ENCODE measurements at regions not wholly inside any gene's neighbourhood (a gene's known extent, or its start where the extent isn't known, plus 50 kb on each side); places are given as distances from the start of the nearest gene placed in this dataset.
"Not testable (repeated sequence)": the region's sequence is repeated elsewhere in the genome, so short reads cannot be mapped to it uniquely, and the experiment has no call there.

GRCh38 chr6:127406722-127407121, 52.5 kb downstream of the KIAA0408 start:
- DNase-seq (ENCODE audit: low read depth, low spot score); H4K20me1 ChIP-seq (ENCODE audit: control insufficient read depth, extremely low read depth, insufficient read depth, low read length); H2AFZ ChIP-seq (ENCODE audit: control insufficient read depth, low read length); dilution Hi-C loops (cut with MboI; ENCODE audit: extremely low pct_ligation_motif_present, low sequenced_read_pairs); H3K9me3 ChIP-seq (ENCODE audit: control insufficient read depth, low read depth, low read length); H3K4me2 ChIP-seq (ENCODE audit: control insufficient read depth, extremely low read depth, insufficient read depth, low read depth, low read length); H3K4me1 ChIP-seq (ENCODE audit: control insufficient read depth, extremely low read depth, insufficient read depth, low read length); H3K9ac ChIP-seq (ENCODE audit: control insufficient read depth, extremely low read depth, insufficient read depth, low read length); H3K9me1 ChIP-seq (ENCODE audit: control insufficient read depth, extremely low read depth, insufficient read depth, low read length); H3K27ac ChIP-seq (ENCODE audit: control insufficient read depth, insufficient read depth, low read length); H3K27me3 ChIP-seq (ENCODE audit: control insufficient read depth, extremely low read depth, insufficient read depth, low read length); H3K36me3 ChIP-seq (ENCODE audit: control insufficient read depth in 2 of 2, extremely low read depth in 1 of 2, insufficient read depth in 2 of 2, low read length in 2 of 2); H3K79me2 ChIP-seq (ENCODE audit: control insufficient read depth, insufficient read depth, low read length); FAIRE-seq; H3K4me3 ChIP-seq (ENCODE audit: control insufficient read depth in 2 of 3, extremely low read depth in 1 of 3, insufficient read depth in 2 of 3, low read depth in 1 of 3, low read length in 3 of 3): not testable (repeated sequence)

DNA sequence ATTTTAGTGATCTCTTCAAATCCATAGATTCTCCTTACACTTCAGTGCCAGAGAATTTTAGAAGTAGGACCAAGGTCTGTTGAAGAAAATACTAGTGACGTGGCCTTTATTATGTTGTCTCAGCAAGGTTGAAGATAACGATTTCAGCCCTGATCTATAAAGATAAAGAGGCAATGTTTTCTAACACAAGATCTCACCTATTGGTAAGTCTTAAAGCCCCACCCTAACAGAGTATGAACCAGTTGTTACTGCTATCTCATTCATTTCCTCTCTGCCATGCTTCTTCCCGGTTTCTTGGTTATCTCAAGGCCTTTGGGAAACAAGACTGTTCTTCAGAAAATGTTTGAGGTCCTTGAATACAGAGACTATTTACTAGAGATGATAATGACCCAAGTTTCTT, 53.1 kb downstream of the KIAA0408 start:
- Histone ChIP-seq H3K9ac (ENCODE audit: control insufficient read depth, extremely low read depth, insufficient read depth, low read length) (no peak overlapping the region), H3K36me3 (ENCODE audit: control insufficient read depth in 2 of 2, extremely low read depth in 1 of 2, insufficient read depth in 2 of 2, low read length in 2 of 2) (no peaks in the 10 kb centered on the region), H3K4me2 (ENCODE audit: control insufficient read depth, extremely low read depth, insufficient read depth, low read depth, low read length) (no peak overlapping the region), H4K20me1 (ENCODE audit: control insufficient read depth, extremely low read depth, insufficient read depth, low read length) (no peaks in the 10 kb centered on the region), H3K27me3 (ENCODE audit: control insufficient read depth, extremely low read depth, insufficient read depth, low read length) (no peaks in the 10 kb centered on the region), H2AFZ (ENCODE audit: control insufficient read depth, low read length) (no peak overlapping the region), H3K79me2 (ENCODE audit: control insufficient read depth, insufficient read depth, low read length) (no peaks in the 10 kb centered on the region), H3K9me3 (ENCODE audit: control insufficient read depth, low read depth, low read length) (no peaks in the 10 kb centered on the region), H3K27ac (ENCODE audit: control insufficient read depth, insufficient read depth, low read length) (no peak overlapping the region), H3K4me3 (ENCODE audit: control insufficient read depth in 2 of 3, extremely low read depth in 1 of 3, insufficient read depth in 2 of 3, low read depth in 1 of 3, low read length in 3 of 3) (no peak overlapping the region), H3K4me1 (ENCODE audit: control insufficient read depth, extremely low read depth, insufficient read depth, low read length) (peaks cover 4% of the 10 kb centered on the region), H3K9me1 (ENCODE audit: control insufficient read depth, extremely low read depth, insufficient read depth, low read length) (no peaks in the 10 kb centered on the region)
- no peak for TF ChIP-seq EZH2 (IDR thresholded peaks at IDR 0.05; ENCODE audit: low read length)
- TF ChIP-seq, protein P1, sequence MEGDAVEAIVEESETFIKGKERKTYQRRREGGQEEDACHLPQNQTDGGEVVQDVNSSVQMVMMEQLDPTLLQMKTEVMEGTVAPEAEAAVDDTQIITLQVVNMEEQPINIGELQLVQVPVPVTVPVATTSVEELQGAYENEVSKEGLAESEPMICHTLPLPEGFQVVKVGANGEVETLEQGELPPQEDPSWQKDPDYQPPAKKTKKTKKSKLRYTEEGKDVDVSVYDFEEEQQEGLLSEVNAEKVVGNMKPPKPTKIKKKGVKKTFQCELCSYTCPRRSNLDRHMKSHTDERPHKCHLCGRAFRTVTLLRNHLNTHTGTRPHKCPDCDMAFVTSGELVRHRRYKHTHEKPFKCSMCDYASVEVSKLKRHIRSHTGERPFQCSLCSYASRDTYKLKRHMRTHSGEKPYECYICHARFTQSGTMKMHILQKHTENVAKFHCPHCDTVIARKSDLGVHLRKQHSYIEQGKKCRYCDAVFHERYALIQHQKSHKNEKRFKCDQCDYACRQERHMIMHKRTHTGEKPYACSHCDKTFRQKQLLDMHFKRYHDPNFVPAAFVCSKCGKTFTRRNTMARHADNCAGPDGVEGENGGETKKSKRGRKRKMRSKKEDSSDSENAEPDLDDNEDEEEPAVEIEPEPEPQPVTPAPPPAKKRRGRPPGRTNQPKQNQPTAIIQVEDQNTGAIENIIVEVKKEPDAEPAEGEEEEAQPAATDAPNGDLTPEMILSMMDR (optimal IDR thresholded peaks at IDR 0.05 in 1 of 3, IDR thresholded peaks at IDR 0.05 in 1 of 3, conservative IDR thresholded peaks at IDR 0.05 in 1 of 3; ENCODE audit: extremely low read depth in 1 of 3, insufficient read depth in 2 of 3, low read length in 3 of 3) = no peak
- FAIRE-seq (no peak), DNase-seq (ENCODE audit: low read depth, low spot score) (no peak)
- dilution Hi-C loops (cut with MboI; ENCODE audit: extremely low pct_ligation_motif_present, low sequenced_read_pairs) = no loop called here

GRCh38 chr6:127404594-127405178, 54.5 kb downstream of the KIAA0408 start:
- H3K4me1 ChIP-seq (ENCODE audit: control insufficient read depth, extremely low read depth, insufficient read depth, low read length) = peaks cover 4% of the 10 kb centered on the region
- H3K79me2 ChIP-seq (ENCODE audit: control insufficient read depth, insufficient read depth, low read length) = no peaks in the 10 kb centered on the region
- no peak overlapping the region for H3K4me3 ChIP-seq (ENCODE audit: control insufficient read depth in 2 of 3, extremely low read depth in 1 of 3, insufficient read depth in 2 of 3, low read depth in 1 of 3, low read length in 3 of 3)
- peak overlapping the region; percentile 27 for H2AFZ ChIP-seq (ENCODE audit: control insufficient read depth, low read length)
- dilution Hi-C loops (cut with MboI; ENCODE audit: extremely low pct_ligation_motif_present, low sequenced_read_pairs) = no loop called here
- DNase-seq (ENCODE audit: low read depth, low spot score) (no peak), FAIRE-seq (no peak)
- H3K9ac ChIP-seq (ENCODE audit: control insufficient read depth, extremely low read depth, insufficient read depth, low read length) = no peak overlapping the region
- no peak overlapping the region for H3K27ac ChIP-seq (ENCODE audit: control insufficient read depth, insufficient read depth, low read length)
- no peak for TF ChIP-seq EZH2 (IDR thresholded peaks at IDR 0.05; ENCODE audit: low read length)
- TF ChIP-seq, protein P1 (optimal IDR thresholded peaks at IDR 0.05 in 1 of 3, IDR thresholded peaks at IDR 0.05 in 1 of 3, conservative IDR thresholded peaks at IDR 0.05 in 1 of 3; ENCODE audit: extremely low read depth in 1 of 3, insufficient read depth in 2 of 3, low read length in 3 of 3) = no peak
- no peaks in the 10 kb centered on the region for H3K9me3 ChIP-seq (ENCODE audit: control insufficient read depth, low read depth, low read length)
- H3K27me3 ChIP-seq (ENCODE audit: control insufficient read depth, extremely low read depth, insufficient read depth, low read length) = no peaks in the 10 kb centered on the region
- H3K36me3 ChIP-seq (ENCODE audit: control insufficient read depth in 2 of 2, extremely low read depth in 1 of 2, insufficient read depth in 2 of 2, low read length in 2 of 2) = no peaks in the 10 kb centered on the region
- H3K4me2 ChIP-seq (ENCODE audit: control insufficient read depth, extremely low read depth, insufficient read depth, low read depth, low read length) = no peak overlapping the region
- H4K20me1 ChIP-seq (ENCODE audit: control insufficient read depth, extremely low read depth, insufficient read depth, low read length) = no peaks in the 10 kb centered on the region
- H3K9me1 ChIP-seq (ENCODE audit: control insufficient read depth, extremely low read depth, insufficient read depth, low read length) = no peaks in the 10 kb centered on the region
